ENCODE measurements at regions not wholly inside any gene's neighbourhood (a gene's known extent, or its start where the extent isn't known, plus 50 kb on each side); places are given as distances from the start of the nearest gene placed in this dataset.

DNA sequence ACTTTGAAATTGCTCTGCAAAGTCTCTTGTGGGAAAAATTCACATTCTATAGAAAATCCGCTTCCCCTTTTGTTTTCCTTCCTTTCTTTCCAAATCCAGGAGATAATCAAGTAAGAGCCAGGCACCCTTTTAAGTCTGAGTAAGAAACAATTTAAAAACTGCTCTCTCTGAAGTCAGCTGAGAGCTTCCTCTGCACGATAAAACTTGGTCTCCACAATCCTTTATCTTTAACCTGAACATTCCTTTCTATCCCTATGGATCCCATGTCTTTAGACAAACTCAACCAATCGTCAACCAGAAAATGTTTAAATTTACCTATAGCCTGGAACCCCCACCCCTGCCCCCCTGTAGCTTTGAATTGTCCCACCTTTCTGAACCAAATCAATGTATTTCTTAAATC is 1723.6 kb upstream of the AGA start:
- no peak overlapping the region for H3K4me2 ChIP-seq (ENCODE audit: control insufficient read depth, insufficient read depth)
- ChIA-PET POLR2A (no interaction called here), RAD21 (ENCODE audit: unreplicated experiment) (no interaction called here), SMC1A (ENCODE audit: uncharacterized antibody, unreplicated experiment) (interaction anchor here (1.2 kb wide), 1 partner anchor 37 kb away, joined by 3 read pairs; no protein-coding TSS in a partner anchor), CTCF (no interaction called here)
- H3K27me3 ChIP-seq (replicated peaks in 1 of 2; ENCODE audit: control insufficient read depth in 2 of 2, insufficient read depth in 2 of 2, low read length in 1 of 2), result no peaks in the 10 kb centered on the region
- in situ Hi-C loops (cut with MboI) (no loop called here), intact Hi-C loops (cut with micrococcal nuclease; ENCODE audit: unreplicated experiment) (no loop called here)
- FAIRE-seq (no peak), DNase-seq (ENCODE audit: low read depth, low spot score) (no peak), ATAC-seq (no peak)
- H3K36me3 ChIP-seq (ENCODE audit: control insufficient read depth in 2 of 2, insufficient read depth in 2 of 2, low read length in 1 of 2), result no peaks in the 10 kb centered on the region
- no peak overlapping the region for H3K4me3 ChIP-seq
- H3K4me1 ChIP-seq (ENCODE audit: control insufficient read depth, insufficient read depth, low read length), result no peaks in the 10 kb centered on the region
- no peaks in the 10 kb centered on the region for H3K79me2 ChIP-seq (ENCODE audit: control insufficient read depth, insufficient read depth, low read length)
- no TSS peak for BruUV-seq (replicated peaks)
- H3K27ac ChIP-seq (ENCODE audit: control insufficient read depth, insufficient read depth), result no peak overlapping the region
- H2AFZ ChIP-seq (ENCODE audit: control insufficient read depth, low read depth, low read length), result no peak overlapping the region
- no peaks in the 10 kb centered on the region for H4K20me1 ChIP-seq (ENCODE audit: control insufficient read depth, insufficient read depth)
- WGBS (ENCODE audit: insufficient coverage, insufficient replicate concordance, low lambda C conversion rate, missing lambda C conversion rate), result 4% methylated on average over 3 of the region's 3 CpGs
- H3K9ac ChIP-seq (ENCODE audit: control insufficient read depth, insufficient read depth, low read length), result no peak overlapping the region
- H3K9me3 ChIP-seq (replicated peaks; ENCODE audit: control insufficient read depth, insufficient read depth, low read length), result no peaks in the 10 kb centered on the region
- TF ChIP-seq, protein P1, sequence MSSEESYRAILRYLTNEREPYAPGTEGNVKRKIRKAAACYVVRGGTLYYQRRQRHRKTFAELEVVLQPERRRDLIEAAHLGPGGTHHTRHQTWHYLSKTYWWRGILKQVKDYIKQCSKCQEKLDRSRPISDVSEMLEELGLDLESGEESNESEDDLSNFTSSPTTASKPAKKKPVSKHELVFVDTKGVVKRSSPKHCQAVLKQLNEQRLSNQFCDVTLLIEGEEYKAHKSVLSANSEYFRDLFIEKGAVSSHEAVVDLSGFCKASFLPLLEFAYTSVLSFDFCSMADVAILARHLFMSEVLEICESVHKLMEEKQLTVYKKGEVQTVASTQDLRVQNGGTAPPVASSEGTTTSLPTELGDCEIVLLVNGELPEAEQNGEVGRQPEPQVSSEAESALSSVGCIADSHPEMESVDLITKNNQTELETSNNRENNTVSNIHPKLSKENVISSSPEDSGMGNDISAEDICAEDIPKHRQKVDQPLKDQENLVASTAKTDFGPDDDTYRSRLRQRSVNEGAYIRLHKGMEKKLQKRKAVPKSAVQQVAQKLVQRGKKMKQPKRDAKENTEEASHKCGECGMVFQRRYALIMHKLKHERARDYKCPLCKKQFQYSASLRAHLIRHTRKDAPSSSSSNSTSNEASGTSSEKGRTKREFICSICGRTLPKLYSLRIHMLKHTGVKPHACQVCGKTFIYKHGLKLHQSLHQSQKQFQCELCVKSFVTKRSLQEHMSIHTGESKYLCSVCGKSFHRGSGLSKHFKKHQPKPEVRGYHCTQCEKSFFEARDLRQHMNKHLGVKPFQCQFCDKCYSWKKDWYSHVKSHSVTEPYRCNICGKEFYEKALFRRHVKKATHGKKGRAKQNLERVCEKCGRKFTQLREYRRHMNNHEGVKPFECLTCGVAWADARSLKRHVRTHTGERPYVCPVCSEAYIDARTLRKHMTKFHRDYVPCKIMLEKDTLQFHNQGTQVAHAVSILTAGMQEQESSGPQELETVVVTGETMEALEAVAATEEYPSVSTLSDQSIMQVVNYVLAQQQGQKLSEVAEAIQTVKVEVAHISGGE (CRISPR knock-in tag; IDR thresholded peaks at IDR 0.05), result no peak
- TF ChIP-seq, protein P2, sequence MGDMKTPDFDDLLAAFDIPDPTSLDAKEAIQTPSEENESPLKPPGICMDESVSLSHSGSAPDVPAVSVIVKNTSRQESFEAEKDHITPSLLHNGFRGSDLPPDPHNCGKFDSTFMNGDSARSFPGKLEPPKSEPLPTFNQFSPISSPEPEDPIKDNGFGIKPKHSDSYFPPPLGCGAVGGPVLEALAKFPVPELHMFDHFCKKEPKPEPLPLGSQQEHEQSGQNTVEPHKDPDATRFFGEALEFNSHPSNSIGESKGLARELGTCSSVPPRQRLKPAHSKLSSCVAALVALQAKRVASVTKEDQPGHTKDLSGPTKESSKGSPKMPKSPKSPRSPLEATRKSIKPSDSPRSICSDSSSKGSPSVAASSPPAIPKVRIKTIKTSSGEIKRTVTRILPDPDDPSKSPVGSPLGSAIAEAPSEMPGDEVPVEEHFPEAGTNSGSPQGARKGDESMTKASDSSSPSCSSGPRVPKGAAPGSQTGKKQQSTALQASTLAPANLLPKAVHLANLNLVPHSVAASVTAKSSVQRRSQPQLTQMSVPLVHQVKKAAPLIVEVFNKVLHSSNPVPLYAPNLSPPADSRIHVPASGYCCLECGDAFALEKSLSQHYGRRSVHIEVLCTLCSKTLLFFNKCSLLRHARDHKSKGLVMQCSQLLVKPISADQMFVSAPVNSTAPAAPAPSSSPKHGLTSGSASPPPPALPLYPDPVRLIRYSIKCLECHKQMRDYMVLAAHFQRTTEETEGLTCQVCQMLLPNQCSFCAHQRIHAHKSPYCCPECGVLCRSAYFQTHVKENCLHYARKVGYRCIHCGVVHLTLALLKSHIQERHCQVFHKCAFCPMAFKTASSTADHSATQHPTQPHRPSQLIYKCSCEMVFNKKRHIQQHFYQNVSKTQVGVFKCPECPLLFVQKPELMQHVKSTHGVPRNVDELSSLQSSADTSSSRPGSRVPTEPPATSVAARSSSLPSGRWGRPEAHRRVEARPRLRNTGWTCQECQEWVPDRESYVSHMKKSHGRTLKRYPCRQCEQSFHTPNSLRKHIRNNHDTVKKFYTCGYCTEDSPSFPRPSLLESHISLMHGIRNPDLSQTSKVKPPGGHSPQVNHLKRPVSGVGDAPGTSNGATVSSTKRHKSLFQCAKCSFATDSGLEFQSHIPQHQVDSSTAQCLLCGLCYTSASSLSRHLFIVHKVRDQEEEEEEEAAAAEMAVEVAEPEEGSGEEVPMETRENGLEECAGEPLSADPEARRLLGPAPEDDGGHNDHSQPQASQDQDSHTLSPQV (IDR thresholded peaks at IDR 0.05), result no peak
- TF ChIP-seq, protein P3, sequence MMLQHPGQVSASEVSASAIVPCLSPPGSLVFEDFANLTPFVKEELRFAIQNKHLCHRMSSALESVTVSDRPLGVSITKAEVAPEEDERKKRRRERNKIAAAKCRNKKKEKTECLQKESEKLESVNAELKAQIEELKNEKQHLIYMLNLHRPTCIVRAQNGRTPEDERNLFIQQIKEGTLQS (IDR thresholded peaks at IDR 0.05; ENCODE audit: borderline replicate concordance, extremely low read depth, low read depth, low read length), result no peak
- TF ChIP-seq RFX5 (IDR thresholded peaks at IDR 0.05; ENCODE audit: low read depth, low read length), result no peak
- no peak for TF ChIP-seq NR2F1 (conservative IDR thresholded peaks at IDR 0.05)
- no peak for TF ChIP-seq SREBF2 (IDR thresholded peaks at IDR 0.05; ENCODE audit: low read length)
- no peak for TF ChIP-seq CREM (IDR thresholded peaks at IDR 0.05; ENCODE audit: low read depth)
- TF ChIP-seq, protein P4, sequence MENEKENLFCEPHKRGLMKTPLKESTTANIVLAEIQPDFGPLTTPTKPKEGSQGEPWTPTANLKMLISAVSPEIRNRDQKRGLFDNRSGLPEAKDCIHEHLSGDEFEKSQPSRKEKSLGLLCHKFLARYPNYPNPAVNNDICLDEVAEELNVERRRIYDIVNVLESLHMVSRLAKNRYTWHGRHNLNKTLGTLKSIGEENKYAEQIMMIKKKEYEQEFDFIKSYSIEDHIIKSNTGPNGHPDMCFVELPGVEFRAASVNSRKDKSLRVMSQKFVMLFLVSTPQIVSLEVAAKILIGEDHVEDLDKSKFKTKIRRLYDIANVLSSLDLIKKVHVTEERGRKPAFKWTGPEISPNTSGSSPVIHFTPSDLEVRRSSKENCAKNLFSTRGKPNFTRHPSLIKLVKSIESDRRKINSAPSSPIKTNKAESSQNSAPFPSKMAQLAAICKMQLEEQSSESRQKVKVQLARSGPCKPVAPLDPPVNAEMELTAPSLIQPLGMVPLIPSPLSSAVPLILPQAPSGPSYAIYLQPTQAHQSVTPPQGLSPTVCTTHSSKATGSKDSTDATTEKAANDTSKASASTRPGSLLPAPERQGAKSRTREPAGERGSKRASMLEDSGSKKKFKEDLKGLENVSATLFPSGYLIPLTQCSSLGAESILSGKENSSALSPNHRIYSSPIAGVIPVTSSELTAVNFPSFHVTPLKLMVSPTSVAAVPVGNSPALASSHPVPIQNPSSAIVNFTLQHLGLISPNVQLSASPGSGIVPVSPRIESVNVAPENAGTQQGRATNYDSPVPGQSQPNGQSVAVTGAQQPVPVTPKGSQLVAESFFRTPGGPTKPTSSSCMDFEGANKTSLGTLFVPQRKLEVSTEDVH (IDR thresholded peaks at IDR 0.05; ENCODE audit: low read depth, partially characterized antibody), result no peak
- TF ChIP-seq IKZF1 (conservative IDR thresholded peaks at IDR 0.05), result no peak
- no peak for TF ChIP-seq ZNF24 (IDR thresholded peaks at IDR 0.05)
- TF ChIP-seq, protein P5, sequence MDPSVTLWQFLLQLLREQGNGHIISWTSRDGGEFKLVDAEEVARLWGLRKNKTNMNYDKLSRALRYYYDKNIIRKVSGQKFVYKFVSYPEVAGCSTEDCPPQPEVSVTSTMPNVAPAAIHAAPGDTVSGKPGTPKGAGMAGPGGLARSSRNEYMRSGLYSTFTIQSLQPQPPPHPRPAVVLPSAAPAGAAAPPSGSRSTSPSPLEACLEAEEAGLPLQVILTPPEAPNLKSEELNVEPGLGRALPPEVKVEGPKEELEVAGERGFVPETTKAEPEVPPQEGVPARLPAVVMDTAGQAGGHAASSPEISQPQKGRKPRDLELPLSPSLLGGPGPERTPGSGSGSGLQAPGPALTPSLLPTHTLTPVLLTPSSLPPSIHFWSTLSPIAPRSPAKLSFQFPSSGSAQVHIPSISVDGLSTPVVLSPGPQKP (IDR thresholded peaks at IDR 0.05; ENCODE audit: low read depth, low read length), result no peak
- TF ChIP-seq ZBED1 (IDR thresholded peaks at IDR 0.05; ENCODE audit: borderline replicate concordance), result no peak

Measured in GM12878 (cell line).